Heart left ventricle (tissue), 13 donors: ENCODE measurements at regions not wholly inside any gene's neighbourhood (a gene's known extent, or its start where the extent isn't known, plus 50 kb on each side); places are given as distances from the start of the nearest gene placed in this dataset.

ENCODE experiments used
- CTCF ChIP-seq, 12 donors: fragments of 200-600 bp; sonication (generic) in 4 of 12; IDR thresholded peaks; one replicate each; pipeline versions ENCODE4 v1.5.0 to v1.8.0; 2018 to 2022; ENCODE audit warnings: antibody characterized with exemption in 12 of 12, mild to moderate bottlenecking in 5 of 12
- POLR2A ChIP-seq, 2 donors: fragments of 450-650 bp; IDR thresholded peaks; one replicate each; pipeline ENCODE4 v1.6.1; 2017; ENCODE audit warnings: antibody characterized with exemption in 2 of 2, mild to moderate bottlenecking in 2 of 2, moderate library complexity in 2 of 2
- donor health status: ischemic (EF 13 %, LVEDD 7.1; RV severe dilation, severe dysfunction).
- donor health status: DM: no; HTN: yes; CAD: no.
- donor health status: DM: no; HTN: no; CAD: no.
- donor health status: ischemic (EF 25% LVEDD 6.9; RV normal size, moderate dysfunction).
- donor health status: ischemic (EF 25% LVEDD 5.7; RV mildly dilated, moderate dysfunction).
- donor health status: ischemic (EF 35%, LVEDD 5.7; RV mildly dilated, moderate dysfunction).
- donor health status: nonischemic (EF 11% LVEDD 7.7; RV severe dilation, severe dysfunction).
- donor health status: DM: yes; HTN: yes; CAD: no.
- donor health status: PGD.
- donor health status: ischemic (EF 29% LVEDD 5.4; RV normal size, mild dysfunction).
- donor health status: nonischemic (EF 23%, LVEDD 6.1; RV moderate dilation, normal function).

- TF ChIP-seq CTCF (IDR thresholded peaks at IDR 0.05), result no peak
- no peak for TF ChIP-seq POLR2A (IDR thresholded peaks at IDR 0.05)
Observed at GRCh38 chr5:86837610-86838009, 219.9 kb downstream of the COX7C start.
